SKM-1 treated with dmso at 0.1 percent for 144 hours (cell line): ENCODE measurements at regions not wholly inside any gene's neighbourhood (a gene's known extent, or its start where the extent isn't known, plus 50 kb on each side); places are given as distances from the start of the nearest gene placed in this dataset.
"Not testable (repeated sequence)": the region's sequence is repeated elsewhere in the genome, so short reads cannot be mapped to it uniquely, and the experiment has no call there.

Experiments used
- DNase-seq: peaks from one replicate; lab custom pipeline; 2025; ENCODE audit not compliant: unreplicated experiment; lab: John Stamatoyannopoulos, UW

- DNase-seq: no peak
These were observed 267.1 kb downstream of the KLF5 start for GRCh38 chr13:73325723-73326558.

GRCh38 chr13:73324842-73325722, 266.3 kb downstream of the KLF5 start:
- DNase-seq: no peak

- DNase-seq: no peak
These were observed 264.8 kb downstream of the KLF5 start for GRCh38 chr13:73323615-73324014.

- DNase-seq: no peak
These were observed 262.2 kb downstream of the KLF5 start for GRCh38 chr13:73321043-73321442.

GRCh38 chr13:73317140-73317539, 258.3 kb downstream of the KLF5 start:
- no peak for DNase-seq

GRCh38 chr13:73310366-73310765, 251.6 kb downstream of the KLF5 start:
- DNase-seq: no peak

GRCh38 chr13:73307481-73307880, 248.7 kb downstream of the KLF5 start:
- no peak for DNase-seq

- DNase-seq: no peak
These were observed 247.9 kb downstream of the KLF5 start for GRCh38 chr13:73306688-73307087.

GRCh38 chr13:73304442-73304841, 245.6 kb downstream of the KLF5 start:
- no peak for DNase-seq

- no peak for DNase-seq
These were observed 245.0 kb downstream of the KLF5 start for GRCh38 chr13:73303851-73304250.

GRCh38 chr13:73301622-73302021, 242.8 kb downstream of the KLF5 start:
- not testable (repeated sequence) for DNase-seq

GRCh38 chr13:73300718-73301425, 242.1 kb downstream of the KLF5 start:
- DNase-seq: no peak

GRCh38 chr13:73299787-73300186, 241.0 kb downstream of the KLF5 start:
- DNase-seq: no peak

GRCh38 chr13:73293913-73294523, 235.2 kb downstream of the KLF5 start:
- no peak for DNase-seq

- no peak for DNase-seq
These were observed 233.3 kb downstream of the KLF5 start for GRCh38 chr13:73292127-73292526.

GRCh38 chr13:73290844-73291243, 232.0 kb downstream of the KLF5 start:
- no peak for DNase-seq

GRCh38 chr13:73288596-73288995, 229.8 kb downstream of the KLF5 start:
- DNase-seq: no peak

GRCh38 chr13:73287831-73288230, 229.0 kb downstream of the KLF5 start:
- DNase-seq: no peak

- DNase-seq: no peak
These were observed 228.3 kb downstream of the KLF5 start for GRCh38 chr13:73286942-73287620.

GRCh38 chr13:73286177-73286576, 227.4 kb downstream of the KLF5 start:
- no peak for DNase-seq
